ENCODE measurements at regions not wholly inside any gene's neighbourhood (a gene's known extent, or its start where the extent isn't known, plus 50 kb on each side); places are given as distances from the start of the nearest gene placed in this dataset.

DNA sequence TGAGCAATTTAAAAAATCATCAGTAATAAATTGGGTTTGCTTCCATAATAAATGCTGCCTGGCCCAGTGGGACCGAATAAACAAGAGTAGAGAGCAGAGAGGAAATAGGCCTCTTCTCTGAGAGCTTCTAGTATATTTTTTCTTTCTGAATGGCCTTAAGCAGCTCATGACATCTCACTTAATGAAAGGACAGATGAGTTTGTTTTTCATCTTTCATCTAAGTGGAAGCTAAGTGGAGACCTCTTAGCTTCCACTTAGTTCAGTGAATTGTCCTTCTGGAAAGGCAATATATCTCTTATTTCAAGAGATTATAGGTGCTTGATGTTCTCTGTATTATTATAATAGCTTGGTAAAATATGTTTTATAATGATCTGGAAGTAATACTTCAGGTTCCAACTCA, 245.9 kb upstream of the ANO3 start:
- TF ChIP-seq, protein P1, sequence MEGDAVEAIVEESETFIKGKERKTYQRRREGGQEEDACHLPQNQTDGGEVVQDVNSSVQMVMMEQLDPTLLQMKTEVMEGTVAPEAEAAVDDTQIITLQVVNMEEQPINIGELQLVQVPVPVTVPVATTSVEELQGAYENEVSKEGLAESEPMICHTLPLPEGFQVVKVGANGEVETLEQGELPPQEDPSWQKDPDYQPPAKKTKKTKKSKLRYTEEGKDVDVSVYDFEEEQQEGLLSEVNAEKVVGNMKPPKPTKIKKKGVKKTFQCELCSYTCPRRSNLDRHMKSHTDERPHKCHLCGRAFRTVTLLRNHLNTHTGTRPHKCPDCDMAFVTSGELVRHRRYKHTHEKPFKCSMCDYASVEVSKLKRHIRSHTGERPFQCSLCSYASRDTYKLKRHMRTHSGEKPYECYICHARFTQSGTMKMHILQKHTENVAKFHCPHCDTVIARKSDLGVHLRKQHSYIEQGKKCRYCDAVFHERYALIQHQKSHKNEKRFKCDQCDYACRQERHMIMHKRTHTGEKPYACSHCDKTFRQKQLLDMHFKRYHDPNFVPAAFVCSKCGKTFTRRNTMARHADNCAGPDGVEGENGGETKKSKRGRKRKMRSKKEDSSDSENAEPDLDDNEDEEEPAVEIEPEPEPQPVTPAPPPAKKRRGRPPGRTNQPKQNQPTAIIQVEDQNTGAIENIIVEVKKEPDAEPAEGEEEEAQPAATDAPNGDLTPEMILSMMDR (IDR thresholded peaks at IDR 0.05; ENCODE audit: control insufficient read depth, insufficient read depth, low read depth, low read length, missing control alignments): no peak
- DNase-seq (ENCODE audit: low read depth): no peak

DNA sequence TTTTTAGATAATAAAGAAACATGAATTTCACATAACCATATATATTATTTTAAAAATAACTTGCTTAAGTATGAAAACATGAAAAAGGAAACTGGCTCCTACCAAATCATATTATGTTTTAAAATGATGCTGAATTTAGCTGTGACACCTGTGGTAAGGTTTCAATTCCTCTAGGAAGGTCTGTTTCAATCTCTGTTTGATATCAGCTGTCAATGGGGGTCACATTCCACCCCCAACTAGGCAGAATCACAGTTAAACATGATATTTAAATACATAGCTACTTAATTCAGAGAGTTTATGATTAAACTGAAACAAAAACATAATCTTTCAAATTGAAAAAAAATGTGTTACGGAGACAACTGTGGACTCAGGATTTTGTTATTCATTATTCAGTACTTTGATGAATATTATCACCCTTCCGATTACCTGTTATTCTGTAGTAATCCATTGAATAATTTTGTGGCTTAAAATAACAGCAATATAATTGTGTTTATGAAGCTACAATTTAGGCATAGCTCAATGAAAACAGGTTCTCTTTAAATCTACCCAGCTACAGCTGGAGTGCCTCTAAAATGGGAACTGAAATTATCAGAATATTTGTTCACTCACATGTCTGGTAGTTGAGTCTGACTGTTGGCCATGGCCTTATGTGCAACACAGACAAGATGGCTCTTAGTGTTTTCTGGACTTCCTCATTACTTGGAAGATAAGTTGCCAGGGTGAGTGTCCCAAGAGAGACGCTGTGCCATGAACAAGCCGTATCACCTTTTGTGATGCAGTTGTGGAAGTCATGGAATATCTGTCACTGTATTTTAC, 244.6 kb upstream of the ANO3 start:
- TF ChIP-seq, protein P1 (IDR thresholded peaks at IDR 0.05; ENCODE audit: control insufficient read depth, insufficient read depth, low read depth, low read length, missing control alignments): no peak
- H3K4me3 ChIP-seq (ENCODE audit: control insufficient read depth, low read depth, low read length): no peak overlapping the region

More for the DNA sequence above, 245.9 kb upstream of the ANO3 start:
- no peak overlapping the region for H3K4me3 ChIP-seq (ENCODE audit: control insufficient read depth, low read depth, low read length)

DNA sequence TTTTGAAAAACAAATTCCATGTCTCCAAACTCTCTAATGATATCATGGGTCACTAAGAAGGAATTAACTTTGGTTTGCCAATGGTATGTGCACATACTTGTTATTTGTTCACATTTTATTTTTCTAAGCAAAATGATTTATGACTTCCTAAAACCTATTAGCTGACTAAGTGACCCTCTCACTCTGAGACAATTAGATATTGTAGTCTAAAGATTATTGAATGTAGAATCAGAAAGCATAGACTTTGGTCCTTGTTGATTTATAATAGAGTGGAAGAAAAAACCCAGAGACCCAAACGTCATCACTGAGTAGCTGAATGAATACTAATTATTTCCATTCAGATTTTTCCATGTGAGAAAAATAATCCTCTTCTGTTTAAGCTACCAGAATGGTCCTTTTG, 243.5 kb upstream of the ANO3 start:
- peak; percentile 29 for DNase-seq (ENCODE audit: low read depth)
- TF ChIP-seq, protein P1 (IDR thresholded peaks at IDR 0.05; ENCODE audit: control insufficient read depth, insufficient read depth, low read depth, low read length, missing control alignments): no peak
- H3K4me3 ChIP-seq (ENCODE audit: control insufficient read depth, low read depth, low read length): no peak overlapping the region

More for the DNA sequence above, 244.6 kb upstream of the ANO3 start:
- no peak for DNase-seq (ENCODE audit: low read depth)

DNA sequence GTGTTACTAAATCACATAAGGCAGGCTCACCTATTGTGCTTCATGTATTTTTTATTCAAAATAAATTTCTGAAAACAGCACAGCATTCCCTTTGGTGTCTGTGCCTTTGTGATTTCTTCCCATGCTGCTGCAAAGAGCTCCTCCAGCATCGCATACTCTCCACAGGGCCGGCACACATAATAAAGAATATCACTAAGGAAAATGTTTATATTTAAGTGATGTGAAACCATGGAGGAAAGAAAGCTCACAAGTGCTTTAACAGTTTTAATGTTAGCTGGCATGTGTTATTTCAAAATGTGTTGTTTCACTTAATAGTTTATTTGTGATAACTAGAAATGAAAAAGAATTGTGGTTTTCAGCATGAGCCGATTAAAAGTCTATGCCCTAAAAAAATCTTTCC, 241.3 kb upstream of the ANO3 start:
- DNase-seq (ENCODE audit: low read depth): no peak
- TF ChIP-seq, protein P1 (IDR thresholded peaks at IDR 0.05; ENCODE audit: control insufficient read depth, insufficient read depth, low read depth, low read length, missing control alignments): no peak
- H3K4me3 ChIP-seq (ENCODE audit: control insufficient read depth, low read depth, low read length): no peak overlapping the region

DNA sequence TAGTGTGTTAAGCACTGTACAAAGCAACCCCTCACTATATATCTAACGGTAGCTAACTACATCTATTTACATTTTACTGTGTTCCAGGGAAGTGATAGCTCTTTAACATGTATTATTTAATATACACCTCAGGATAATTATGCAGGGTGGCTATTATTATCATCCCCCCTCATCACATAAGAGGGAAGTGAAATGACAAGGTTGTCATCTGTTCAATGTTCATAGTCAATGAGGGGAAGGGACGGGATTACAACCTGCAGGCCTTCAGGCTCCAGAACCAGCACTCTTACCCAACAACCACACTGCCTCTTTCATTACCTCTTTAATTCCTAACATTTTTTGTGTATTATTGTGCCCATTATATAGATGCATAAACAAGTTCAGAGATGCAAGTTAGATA, 238.7 kb upstream of the ANO3 start:
- no peak overlapping the region for H3K4me3 ChIP-seq (ENCODE audit: control insufficient read depth, low read depth, low read length)
- TF ChIP-seq, protein P1 (IDR thresholded peaks at IDR 0.05; ENCODE audit: control insufficient read depth, insufficient read depth, low read depth, low read length, missing control alignments): no peak
- DNase-seq (ENCODE audit: low read depth): no peak

DNA sequence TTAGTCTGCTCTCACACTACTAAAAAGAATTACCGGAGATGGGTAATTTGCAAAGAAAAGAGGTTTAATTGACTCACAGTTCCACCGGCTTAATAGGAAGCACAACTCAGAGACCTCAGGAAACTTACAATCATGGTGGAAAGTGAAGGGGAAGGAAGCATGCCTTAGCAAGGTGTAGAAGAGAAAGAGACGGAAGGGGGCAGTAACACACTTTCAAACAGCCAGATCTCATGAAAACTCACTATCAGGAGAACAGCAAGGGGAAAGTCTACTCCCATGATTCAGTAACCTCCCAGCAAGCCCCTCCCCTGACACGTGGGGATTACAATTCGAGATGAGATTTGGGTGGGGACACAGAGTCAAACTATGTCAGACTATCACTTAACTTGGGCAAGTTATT, 236.6 kb upstream of the ANO3 start:
- H3K4me3 ChIP-seq (ENCODE audit: control insufficient read depth, low read depth, low read length): no peak overlapping the region
- DNase-seq (ENCODE audit: low read depth): no peak
- TF ChIP-seq, protein P1 (IDR thresholded peaks at IDR 0.05; ENCODE audit: control insufficient read depth, insufficient read depth, low read depth, low read length, missing control alignments): no peak

Data from AG09309 (cell line).